ENCODE measurements at regions not wholly inside any gene's neighbourhood (a gene's known extent, or its start where the extent isn't known, plus 50 kb on each side); places are given as distances from the start of the nearest gene placed in this dataset.
"Not testable (repeated sequence)": the region's sequence is repeated elsewhere in the genome, so short reads cannot be mapped to it uniquely, and the experiment has no call there.

- no peak for TF ChIP-seq CTCF (conservative IDR thresholded peaks at IDR 0.05; ENCODE audit: control insufficient read depth, insufficient read depth, low read depth, low read length)
- DNase-seq (ENCODE audit: low read depth) = no peak
- H3K4me3 ChIP-seq (ENCODE audit: control insufficient read depth, low read depth, low read length) = no peak overlapping the region
These were observed 536.1 kb downstream of the XYLT1 start for GRCh38 chr16:16934660-16935059.

GRCh38 chr16:16935909-16936308, 534.9 kb downstream of the XYLT1 start:
- H3K4me3 ChIP-seq (ENCODE audit: control insufficient read depth, low read depth, low read length); DNase-seq (ENCODE audit: low read depth): not testable (repeated sequence)

GRCh38 chr16:16937576-16937975, 533.2 kb downstream of the XYLT1 start:
- no peak for TF ChIP-seq CTCF (conservative IDR thresholded peaks at IDR 0.05; ENCODE audit: control insufficient read depth, insufficient read depth, low read depth, low read length)
- H3K4me3 ChIP-seq (ENCODE audit: control insufficient read depth, low read depth, low read length) = no peak overlapping the region
- no peak for DNase-seq (ENCODE audit: low read depth)

- no peak for TF ChIP-seq CTCF (conservative IDR thresholded peaks at IDR 0.05; ENCODE audit: control insufficient read depth, insufficient read depth, low read depth, low read length)
- no peak overlapping the region for H3K4me3 ChIP-seq (ENCODE audit: control insufficient read depth, low read depth, low read length)
- DNase-seq (ENCODE audit: low read depth) = no peak
These were observed 532.8 kb downstream of the XYLT1 start for GRCh38 chr16:16938009-16938408.

GRCh38 chr16:16938980-16939379, 531.8 kb downstream of the XYLT1 start:
- TF ChIP-seq CTCF (conservative IDR thresholded peaks at IDR 0.05; ENCODE audit: control insufficient read depth, insufficient read depth, low read depth, low read length) = no peak

GRCh38 chr16:16940351-16940750, 530.4 kb downstream of the XYLT1 start:
- no peak for TF ChIP-seq CTCF (conservative IDR thresholded peaks at IDR 0.05; ENCODE audit: control insufficient read depth, insufficient read depth, low read depth, low read length)
- H3K4me3 ChIP-seq (ENCODE audit: control insufficient read depth, low read depth, low read length) = no peak overlapping the region

More at GRCh38 chr16:16938980-16939379, 531.8 kb downstream of the XYLT1 start:
- H3K4me3 ChIP-seq (ENCODE audit: control insufficient read depth, low read depth, low read length) = no peak overlapping the region
- DNase-seq (ENCODE audit: low read depth) = no peak

GRCh38 chr16:16942849-16943248, 527.9 kb downstream of the XYLT1 start:
- H3K4me3 ChIP-seq (ENCODE audit: control insufficient read depth, low read depth, low read length); DNase-seq (ENCODE audit: low read depth): not testable (repeated sequence)

More at GRCh38 chr16:16940351-16940750, 530.4 kb downstream of the XYLT1 start:
- no peak for DNase-seq (ENCODE audit: low read depth)

GRCh38 chr16:16945207-16945606, 525.6 kb downstream of the XYLT1 start:
- TF ChIP-seq CTCF (conservative IDR thresholded peaks at IDR 0.05; ENCODE audit: control insufficient read depth, insufficient read depth, low read depth, low read length) = no peak
- DNase-seq (ENCODE audit: low read depth) = no peak
- no peak overlapping the region for H3K4me3 ChIP-seq (ENCODE audit: control insufficient read depth, low read depth, low read length)
